Heart left ventricle (tissue), 13 donors: ENCODE measurements at regions not wholly inside any gene's neighbourhood (a gene's known extent, or its start where the extent isn't known, plus 50 kb on each side); places are given as distances from the start of the nearest gene placed in this dataset.

ENCODE experiments used
- POLR2A ChIP-seq, 2 donors: fragments of 450-650 bp; IDR thresholded peaks; one replicate each; pipeline ENCODE4 v1.6.1; 2017; ENCODE audit warnings: antibody characterized with exemption in 2 of 2, mild to moderate bottlenecking in 2 of 2, moderate library complexity in 2 of 2
- TF ChIP-seq, protein P1 (sequence below), 12 donors: fragments of 200-600 bp; sonication (generic) in 4 of 12; IDR thresholded peaks; one replicate each; pipeline versions ENCODE4 v1.5.0 to v1.8.0; 2018 to 2022; ENCODE audit warnings: antibody characterized with exemption in 12 of 12, mild to moderate bottlenecking in 5 of 12
- donor health status: ischemic (EF 13 %, LVEDD 7.1; RV severe dilation, severe dysfunction).
- donor health status: DM: no; HTN: yes; CAD: no.
- donor health status: DM: no; HTN: no; CAD: no.
- donor health status: ischemic (EF 25% LVEDD 6.9; RV normal size, moderate dysfunction).
- donor health status: ischemic (EF 25% LVEDD 5.7; RV mildly dilated, moderate dysfunction).
- donor health status: ischemic (EF 35%, LVEDD 5.7; RV mildly dilated, moderate dysfunction).
- donor health status: nonischemic (EF 11% LVEDD 7.7; RV severe dilation, severe dysfunction).
- donor health status: DM: yes; HTN: yes; CAD: no.
- donor health status: PGD.
- donor health status: ischemic (EF 29% LVEDD 5.4; RV normal size, mild dysfunction).
- donor health status: nonischemic (EF 23%, LVEDD 6.1; RV moderate dilation, normal function).

DNA sequence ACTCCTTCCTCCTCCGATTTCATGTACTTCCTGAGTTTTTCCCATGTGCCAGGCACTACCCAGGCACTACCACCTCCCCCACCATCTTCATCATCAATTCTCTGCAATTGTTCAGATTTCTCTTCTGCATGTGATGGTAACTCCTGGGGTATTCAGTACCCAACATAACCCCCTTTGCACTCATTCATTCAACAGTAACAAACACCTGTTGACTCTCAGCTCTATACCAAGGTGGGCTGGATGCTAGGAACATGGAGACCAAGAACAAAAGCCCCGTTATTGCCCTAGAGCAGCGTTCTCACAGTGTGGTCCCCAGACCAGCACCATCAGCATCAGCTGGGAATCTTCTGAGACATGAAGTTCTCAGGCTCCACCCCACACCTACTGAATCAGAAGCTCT lies 113.0 kb upstream of the CHD2 start:
- TF ChIP-seq POLR2A (IDR thresholded peaks at IDR 0.05): no peak
- TF ChIP-seq, protein P1, sequence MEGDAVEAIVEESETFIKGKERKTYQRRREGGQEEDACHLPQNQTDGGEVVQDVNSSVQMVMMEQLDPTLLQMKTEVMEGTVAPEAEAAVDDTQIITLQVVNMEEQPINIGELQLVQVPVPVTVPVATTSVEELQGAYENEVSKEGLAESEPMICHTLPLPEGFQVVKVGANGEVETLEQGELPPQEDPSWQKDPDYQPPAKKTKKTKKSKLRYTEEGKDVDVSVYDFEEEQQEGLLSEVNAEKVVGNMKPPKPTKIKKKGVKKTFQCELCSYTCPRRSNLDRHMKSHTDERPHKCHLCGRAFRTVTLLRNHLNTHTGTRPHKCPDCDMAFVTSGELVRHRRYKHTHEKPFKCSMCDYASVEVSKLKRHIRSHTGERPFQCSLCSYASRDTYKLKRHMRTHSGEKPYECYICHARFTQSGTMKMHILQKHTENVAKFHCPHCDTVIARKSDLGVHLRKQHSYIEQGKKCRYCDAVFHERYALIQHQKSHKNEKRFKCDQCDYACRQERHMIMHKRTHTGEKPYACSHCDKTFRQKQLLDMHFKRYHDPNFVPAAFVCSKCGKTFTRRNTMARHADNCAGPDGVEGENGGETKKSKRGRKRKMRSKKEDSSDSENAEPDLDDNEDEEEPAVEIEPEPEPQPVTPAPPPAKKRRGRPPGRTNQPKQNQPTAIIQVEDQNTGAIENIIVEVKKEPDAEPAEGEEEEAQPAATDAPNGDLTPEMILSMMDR (IDR thresholded peaks at IDR 0.05): no peak
